GM12891 (cell line): ENCODE measurements at regions not wholly inside any gene's neighbourhood (a gene's known extent, or its start where the extent isn't known, plus 50 kb on each side); places are given as distances from the start of the nearest gene placed in this dataset.

Experiments used
- POLR2A ChIP-seq: IDR thresholded peaks from 2 replicates; pipeline ENCODE4 v1.6.1; 2011; ENCODE audit warnings: low read depth, low read length, control low read depth
- POLR2AphosphoS5 ChIP-seq: IDR thresholded peaks from 2 replicates; pipeline ENCODE4 v1.6.1; 2011; ENCODE audit warnings: low read depth, low read length, control low read depth
- POU2F2 ChIP-seq: IDR thresholded peaks from 2 replicates; pipeline ENCODE4 v1.6.1; 2011; ENCODE audit warnings: low read depth, mild to moderate bottlenecking, control low read depth, low read length, moderate library complexity
- SPI1 ChIP-seq: IDR thresholded peaks from 2 replicates; pipeline ENCODE4 v1.6.1; 2011; ENCODE audit warnings: low read depth, low read length, control low read depth
- TAF1 ChIP-seq: IDR thresholded peaks from 2 replicates; pipeline ENCODE4 v1.6.1; 2011; ENCODE audit warnings: low read depth, low read length, control low read depth

GRCh38 chr14:44634692-44635091, 127.6 kb upstream of the FSCB start:
- TF ChIP-seq SPI1 (no peak), POLR2A (no peak), POLR2AphosphoS5 (no peak), TAF1 (no peak), POU2F2 (no peak)
